ENCODE measurements at regions not wholly inside any gene's neighbourhood (a gene's known extent, or its start where the extent isn't known, plus 50 kb on each side); places are given as distances from the start of the nearest gene placed in this dataset.

- TF ChIP-seq CTCF (IDR thresholded peaks at IDR 0.05): no peak
- Histone ChIP-seq H3K4me3 (no peak overlapping the region), H3K36me3 (no peaks in the 10 kb centered on the region), H3K4me1 (no peaks in the 10 kb centered on the region), H3K9me3 (no peaks in the 10 kb centered on the region), H3K27me3 (no peaks in the 10 kb centered on the region), H3K27ac (no peak overlapping the region)
- intact Hi-C loops (cut with DNase I): no loop called here
- peak in 1 of 2 donors; percentile 46 for DNase-seq (ENCODE audit: low spot score in 2 of 2)
These were observed 235.1 kb downstream of the GADD45G start for GRCh38 chr9:89839952-89840351.

- Histone ChIP-seq H3K36me3 (no peaks in the 10 kb centered on the region), H3K4me1 (no peaks in the 10 kb centered on the region), H3K4me3 (no peak overlapping the region), H3K27me3 (no peaks in the 10 kb centered on the region), H3K9me3 (no peaks in the 10 kb centered on the region), H3K27ac (no peak overlapping the region)
- intact Hi-C loops (cut with DNase I): no loop called here
- peak in 1 of 2 donors; percentile 42 for DNase-seq (ENCODE audit: low spot score in 2 of 2)
- TF ChIP-seq CTCF (IDR thresholded peaks at IDR 0.05): no peak
These were observed 236.6 kb downstream of the GADD45G start for GRCh38 chr9:89841456-89841855.

GRCh38 chr9:89842267-89842768 lies 237.5 kb downstream of the GADD45G start:
- peak in 1 of 2 donors; percentile 54 for DNase-seq (ENCODE audit: low spot score in 2 of 2)
- Histone ChIP-seq H3K27me3 (no peaks in the 10 kb centered on the region), H3K4me1 (no peaks in the 10 kb centered on the region), H3K36me3 (no peaks in the 10 kb centered on the region), H3K9me3 (no peaks in the 10 kb centered on the region), H3K4me3 (no peak overlapping the region), H3K27ac (no peak overlapping the region)
- no peak for TF ChIP-seq CTCF (IDR thresholded peaks at IDR 0.05)
- intact Hi-C loops (cut with DNase I): no loop called here

GRCh38 chr9:89843074-89843473 lies 238.3 kb downstream of the GADD45G start:
- Histone ChIP-seq H3K27me3 (no peaks in the 10 kb centered on the region), H3K4me3 (no peak overlapping the region), H3K4me1 (no peaks in the 10 kb centered on the region), H3K36me3 (no peaks in the 10 kb centered on the region), H3K9me3 (no peaks in the 10 kb centered on the region), H3K27ac (no peak overlapping the region)
- TF ChIP-seq CTCF (IDR thresholded peaks at IDR 0.05): no peak
- intact Hi-C loops (cut with DNase I): no loop called here
- DNase-seq (ENCODE audit: low spot score in 2 of 2): peak in 1 of 2 donors; percentile 9

- no peak for TF ChIP-seq CTCF (IDR thresholded peaks at IDR 0.05)
- intact Hi-C loops (cut with DNase I): no loop called here
These were observed 238.8 kb downstream of the GADD45G start for GRCh38 chr9:89843591-89843990.

GRCh38 chr9:89844075-89844474 lies 239.3 kb downstream of the GADD45G start:
- Histone ChIP-seq H3K9me3 (no peaks in the 10 kb centered on the region), H3K4me1 (no peaks in the 10 kb centered on the region), H3K27ac (no peak overlapping the region), H3K27me3 (no peaks in the 10 kb centered on the region), H3K4me3 (no peak overlapping the region), H3K36me3 (no peaks in the 10 kb centered on the region)
- intact Hi-C loops (cut with DNase I): no loop called here
- no peak for TF ChIP-seq CTCF (IDR thresholded peaks at IDR 0.05)
- peak in 1 of 2 donors; percentile 8 for DNase-seq (ENCODE audit: low spot score in 2 of 2)

More at GRCh38 chr9:89843591-89843990, 238.8 kb downstream of the GADD45G start:
- H3K4me3 ChIP-seq: no peak overlapping the region
- DNase-seq (ENCODE audit: low spot score in 2 of 2): peak in 1 of 2 donors; percentile 7
- H3K27ac ChIP-seq: no peak overlapping the region
- no peaks in the 10 kb centered on the region for H3K4me1 ChIP-seq
- no peaks in the 10 kb centered on the region for H3K9me3 ChIP-seq
- no peaks in the 10 kb centered on the region for H3K36me3 ChIP-seq
- no peaks in the 10 kb centered on the region for H3K27me3 ChIP-seq

All from ascending aorta (tissue), 2 donors.